K562 (cell line): ENCODE measurements at regions not wholly inside any gene's neighbourhood (a gene's known extent, or its start where the extent isn't known, plus 50 kb on each side); places are given as distances from the start of the nearest gene placed in this dataset.

Experiments
- ATAC-seq: fragments of 200-7000 bp; cut with Tn5 transposase; 3 replicates; pipeline ENCODE4 v1.9.1; 2020; ENCODE audit warnings: moderate library complexity
- BruUV-seq: library from RNA; stranded (reverse); fragments of 400-500 nt; replicated peaks from 2 replicates; lab custom pipeline; 2021; lab: Mats Ljungman, UMichigan
- CTCF ChIA-PET: fragments of 300-600 bp; formaldehyde crosslinking; extraction: SDS; loops from one replicate; lab custom pipeline; 2021; ENCODE audit warnings: low intra/inter-chr PET ratio; lab: Yijun Ruan, JAX
- POLR2A ChIA-PET: fragments of 300-600, 350-650 bp; sonication (Branson Sonifier 250); formaldehyde crosslinking; extraction: SDS; loops from one replicate; lab custom pipeline; 2021; ENCODE audit warnings: antibody characterized with exemption, inconsistent platforms; lab: Yijun Ruan, JAX
- DNase-seq, 4 experiments: peaks; one replicate each; pipeline versions ENCODE4 v3.0.0 to v3.0.0-alpha.2; 2011 to 2018; ENCODE audit warnings: low spot score in 3 of 4, mixed read lengths in 3 of 4; ENCODE audit errors: extremely low read depth in 1 of 4
- FAIRE-seq: peaks from 2 replicates; lab custom pipeline; 2011; peaks lifted over from hg19 to GRCh38; lab: Jason Lieb, UNC
- H2AFZ ChIP-seq: 2 replicates; pipeline ENCODE4 v1.6.0; 2011; ENCODE audit warnings: low read depth, low read length, control low read depth, inconsistent platforms
- H3K27ac ChIP-seq: fragments of 200-600 bp; 3 replicates; pipeline ENCODE4 v1.8.0; 2011; ENCODE audit warnings: low read depth, mild to moderate bottlenecking, control low read depth, inconsistent platforms, low read length, moderate library complexity, mixed read lengths; ENCODE audit errors: extremely low read depth
- H3K27me3 ChIP-seq, 2 experiments: fragments of 300-600 bp in 1 of 2; 2 replicates in 1 of 2; 3 replicates in 1 of 2; pipeline versions ENCODE4 v1.6.0 to v1.8.0; 2011; ENCODE audit warnings: inconsistent platforms in 2 of 2, low read length in 2 of 2, mild to moderate bottlenecking in 1 of 2, mixed read lengths in 1 of 2, moderate library complexity in 1 of 2; ENCODE audit not compliant: control insufficient read depth in 2 of 2, insufficient read depth in 2 of 2
- H3K36me3 ChIP-seq: fragments of 300-600 bp; 3 replicates; pipeline ENCODE4 v1.8.0; 2011; ENCODE audit warnings: mild to moderate bottlenecking, low read length, inconsistent platforms; ENCODE audit not compliant: control insufficient read depth, insufficient read depth
- H3K4me1 ChIP-seq, 2 experiments: fragments of 200-600 bp in 1 of 2; replicated peaks in 1 of 2; 2 replicates in 1 of 2; 3 replicates in 1 of 2; pipeline versions ENCODE4 v1.5.1 to v1.8.0; 2011; ENCODE audit warnings: inconsistent platforms in 2 of 2, low read length in 2 of 2, mild to moderate bottlenecking in 1 of 2, mixed read lengths in 1 of 2, moderate library complexity in 1 of 2; ENCODE audit not compliant: control insufficient read depth in 2 of 2, insufficient read depth in 2 of 2
- H3K4me2 ChIP-seq: 2 replicates; pipeline ENCODE4 v1.6.1; 2011; ENCODE audit warnings: low read length, control low read depth, inconsistent platforms, mixed read lengths; ENCODE audit not compliant: insufficient read depth
- H3K4me3 ChIP-seq: fragments of 200-600 bp; sonication (generic), shearing (Covaris generic); 2 replicates; pipeline ENCODE4 v1.5.1; 2016; ENCODE audit warnings: control low read depth, inconsistent platforms
- H3K79me2 ChIP-seq: fragments of 200-600 bp; 3 replicates; pipeline ENCODE4 v1.8.0; 2011; ENCODE audit warnings: low read length, inconsistent platforms; ENCODE audit not compliant: control insufficient read depth, insufficient read depth
- H3K9ac ChIP-seq, 2 experiments: 2 replicates each; pipeline versions ENCODE4 v1.6.0 to v1.6.1; 2011; ENCODE audit warnings: low read depth in 2 of 2, low read length in 2 of 2, control low read depth in 1 of 2, inconsistent platforms in 1 of 2, mild to moderate bottlenecking in 1 of 2, mixed read lengths in 1 of 2; ENCODE audit not compliant: insufficient read depth in 1 of 2
- H3K9me1 ChIP-seq: one replicate; pipeline ENCODE4 v1.6.0; 2011; ENCODE audit warnings: inconsistent platforms, mild to moderate bottlenecking, low read length, moderate library complexity; ENCODE audit not compliant: control insufficient read depth, insufficient read depth
- H3K9me3 ChIP-seq: replicated peaks from 2 replicates; pipeline ENCODE4 v1.5.1; 2011; ENCODE audit warnings: low read depth, low read length, inconsistent platforms; ENCODE audit not compliant: control insufficient read depth, insufficient read depth
- H4K20me1 ChIP-seq: replicated peaks from 2 replicates; pipeline ENCODE4 v1.6.1; 2011; ENCODE audit warnings: low read length, inconsistent platforms, mixed read lengths; ENCODE audit not compliant: control insufficient read depth, insufficient read depth
- DMBX1 ChIP-seq: fragments of 250-450 bp; sonication (Bioruptor Pico); IDR thresholded peaks from 2 replicates; pipeline ENCODE4 v1.8.0; 2022; ENCODE audit warnings: inconsistent platforms, mild to moderate bottlenecking, moderate library complexity, borderline replicate concordance
- HMGN3 ChIP-seq: IDR thresholded peaks from 2 replicates; pipeline ENCODE4 v1.6.1; 2011; ENCODE audit warnings: borderline replicate concordance, low read depth, mild to moderate bottlenecking, mixed read lengths, low read length; ENCODE audit not compliant: insufficient read length; ENCODE audit errors: extremely low read depth
- MCM5 ChIP-seq: fragments of 450-650 bp; IDR thresholded peaks from 2 replicates; pipeline ENCODE4 v1.6.1; 2016; ENCODE audit warnings: low read depth
- TEAD1 ChIP-seq, 2 experiments: fragments of 450-650 bp in 1 of 2; sonication (generic) in 1 of 2; formaldehyde crosslinking; IDR thresholded peaks; 2 replicates each; pipeline versions ENCODE4 v1.4.0 to v1.8.0; 2020 to 2022; ENCODE audit warnings: mild to moderate bottlenecking in 2 of 2, missing genetic modification reagents in 1 of 2
- ZNF24 ChIP-seq: fragments of 450-650 bp; IDR thresholded peaks from 2 replicates; pipeline ENCODE4 v1.6.1; 2016
- ZNF707 ChIP-seq: fragments of 250-450 bp; sonication (Bioruptor Pico); conservative IDR thresholded peaks from 2 replicates; pipeline ENCODE4 v1.8.0; 2022; ENCODE audit warnings: inconsistent platforms, mild to moderate bottlenecking, moderate library complexity
- WGBS: fragments of 100-300 bp; shearing (Covaris generic); methylation state at CpG from one replicate; pipeline ENCODE4 v1.1.6; 2016; ENCODE audit warnings: low coverage, mixed read lengths; ENCODE audit not compliant: insufficient coverage; ENCODE audit errors: missing lambda C conversion rate; 5-methylcytosine and 5-hydroxymethylcytosine counted together
- in situ Hi-C: fragments of 300-500 bp; cut with MboI; formaldehyde crosslinking; loops from 4 replicates; pipeline ENCODE4 v1.15.0; 2018; ENCODE audit warnings: inconsistent platforms, mixed read lengths
- intact Hi-C: fragments of 100-400 bp; cut with micrococcal nuclease; formaldehyde crosslinking; loops from 2 replicates; pipeline ENCODE4 v1.14.2; 2022
- TF ChIP-seq, protein P1 (sequence below): fragments of 450-650 bp; formaldehyde crosslinking; IDR thresholded peaks from 2 replicates; pipeline ENCODE4 v1.4.0; 2022; ENCODE audit warnings: mild to moderate bottlenecking, moderate library complexity
- TF ChIP-seq, protein P2 (sequence below): fragments of 450-650 bp; IDR thresholded peaks from 2 replicates; pipeline ENCODE4 v1.6.1; 2016; ENCODE audit warnings: mild to moderate bottlenecking, moderate library complexity

DNA sequence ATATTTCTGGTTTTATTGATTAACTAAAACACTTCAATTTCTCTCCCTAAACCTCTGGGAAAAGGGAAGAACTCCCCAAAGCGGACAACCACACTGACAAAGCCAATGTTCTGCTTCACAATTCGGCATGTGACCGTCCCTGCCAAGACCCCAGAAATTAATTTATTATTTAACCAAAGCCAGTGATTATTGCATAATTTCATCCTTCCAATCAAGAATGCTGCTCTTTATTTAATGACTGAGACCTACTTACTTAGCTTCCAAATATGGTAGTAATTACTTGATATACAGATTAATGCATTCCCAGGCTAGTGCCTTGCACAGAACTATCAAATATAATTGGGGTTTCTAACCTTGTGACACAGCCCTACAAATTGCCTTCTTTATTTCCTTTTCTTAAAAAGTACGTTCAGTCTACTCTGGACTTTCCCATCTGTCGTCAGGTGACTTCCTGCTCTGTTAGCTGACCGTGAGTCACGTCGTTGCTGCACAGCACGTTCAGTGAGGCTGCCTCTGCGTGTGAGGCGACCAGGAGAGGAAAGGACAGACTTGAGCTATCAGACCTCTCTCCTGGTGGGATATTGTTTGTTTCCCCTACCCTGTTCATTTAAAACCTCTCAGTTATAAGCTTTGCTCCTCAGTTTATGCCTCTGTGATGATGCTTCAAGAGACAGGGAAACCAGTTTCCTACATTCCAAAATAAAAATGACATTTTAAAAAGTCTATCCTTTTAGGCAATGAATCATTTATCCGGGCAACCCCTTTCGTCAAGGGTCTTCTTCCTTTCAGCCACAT, 55.7 kb upstream of the TNFAIP3 start:
- Histone ChIP-seq H3K4me3 (no peak overlapping the region), H3K27ac (peak overlapping the region; percentile 74), H3K79me2 (no peaks in the 10 kb centered on the region), H3K4me2 (peak overlapping the region; percentile 76), H3K9me1 (no peaks in the 10 kb centered on the region), H2AFZ (peak overlapping the region; percentile 98), H3K4me1 (peaks cover 23 to 33% of the 10 kb centered on the region in 2 experiments), H3K27me3 (no peaks in the 10 kb centered on the region), H3K36me3 (no peaks in the 10 kb centered on the region), H4K20me1 (no peaks in the 10 kb centered on the region), H3K9ac (peak overlapping the region; percentile 40 to 66; a peak in 3 of 4 replicates), H3K9me3 (no peaks in the 10 kb centered on the region)
- POLR2A ChIA-PET, result interaction anchor here (0.7 to 1.6 kb wide), 10 partner anchors 9 to 1164 kb away, joined by 3 to 8 read pairs (median 4); partner anchors contain the start of gene TNFAIP3
- FAIRE-seq, result peak; percentile 94
- 16% methylated on average over 13 of the region's 13 CpGs for WGBS
- intact Hi-C loops (loop anchor here (2.0 kb wide), 1 partner anchor 49 kb away; no protein-coding TSS in a partner anchor), in situ Hi-C loops (no loop called here)
- peak; percentile 57 to 92 (median 72) for DNase-seq
- CTCF ChIA-PET, result no interaction called here
- peak; percentile 92 for ATAC-seq
- TSS peak; percentile 48 for BruUV-seq
- no peak for TF ChIP-seq ZNF707
- no peak for TF ChIP-seq MCM5
- TF ChIP-seq HMGN3, result no peak
- 0 out of 4 replicates have a peak, but pooled peaks of 1 of the 2 experiments have one; percentile 13 for TF ChIP-seq TEAD1 (CRISPR knock-in tag; IDR thresholded peaks at IDR 0.05)
- TF ChIP-seq ZNF24, result 0 out of 2 replicates have a peak, but pooled peaks have one; percentile 4
- TF ChIP-seq, protein P1, sequence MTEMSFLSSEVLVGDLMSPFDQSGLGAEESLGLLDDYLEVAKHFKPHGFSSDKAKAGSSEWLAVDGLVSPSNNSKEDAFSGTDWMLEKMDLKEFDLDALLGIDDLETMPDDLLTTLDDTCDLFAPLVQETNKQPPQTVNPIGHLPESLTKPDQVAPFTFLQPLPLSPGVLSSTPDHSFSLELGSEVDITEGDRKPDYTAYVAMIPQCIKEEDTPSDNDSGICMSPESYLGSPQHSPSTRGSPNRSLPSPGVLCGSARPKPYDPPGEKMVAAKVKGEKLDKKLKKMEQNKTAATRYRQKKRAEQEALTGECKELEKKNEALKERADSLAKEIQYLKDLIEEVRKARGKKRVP (CRISPR knock-in tag), result peak; percentile 32; the same call in 1 of the 2 replicates
- peak; percentile 75; the same call in 1 of the 2 replicates for TF ChIP-seq DMBX1 (CRISPR knock-in tag)
- TF ChIP-seq, protein P2, sequence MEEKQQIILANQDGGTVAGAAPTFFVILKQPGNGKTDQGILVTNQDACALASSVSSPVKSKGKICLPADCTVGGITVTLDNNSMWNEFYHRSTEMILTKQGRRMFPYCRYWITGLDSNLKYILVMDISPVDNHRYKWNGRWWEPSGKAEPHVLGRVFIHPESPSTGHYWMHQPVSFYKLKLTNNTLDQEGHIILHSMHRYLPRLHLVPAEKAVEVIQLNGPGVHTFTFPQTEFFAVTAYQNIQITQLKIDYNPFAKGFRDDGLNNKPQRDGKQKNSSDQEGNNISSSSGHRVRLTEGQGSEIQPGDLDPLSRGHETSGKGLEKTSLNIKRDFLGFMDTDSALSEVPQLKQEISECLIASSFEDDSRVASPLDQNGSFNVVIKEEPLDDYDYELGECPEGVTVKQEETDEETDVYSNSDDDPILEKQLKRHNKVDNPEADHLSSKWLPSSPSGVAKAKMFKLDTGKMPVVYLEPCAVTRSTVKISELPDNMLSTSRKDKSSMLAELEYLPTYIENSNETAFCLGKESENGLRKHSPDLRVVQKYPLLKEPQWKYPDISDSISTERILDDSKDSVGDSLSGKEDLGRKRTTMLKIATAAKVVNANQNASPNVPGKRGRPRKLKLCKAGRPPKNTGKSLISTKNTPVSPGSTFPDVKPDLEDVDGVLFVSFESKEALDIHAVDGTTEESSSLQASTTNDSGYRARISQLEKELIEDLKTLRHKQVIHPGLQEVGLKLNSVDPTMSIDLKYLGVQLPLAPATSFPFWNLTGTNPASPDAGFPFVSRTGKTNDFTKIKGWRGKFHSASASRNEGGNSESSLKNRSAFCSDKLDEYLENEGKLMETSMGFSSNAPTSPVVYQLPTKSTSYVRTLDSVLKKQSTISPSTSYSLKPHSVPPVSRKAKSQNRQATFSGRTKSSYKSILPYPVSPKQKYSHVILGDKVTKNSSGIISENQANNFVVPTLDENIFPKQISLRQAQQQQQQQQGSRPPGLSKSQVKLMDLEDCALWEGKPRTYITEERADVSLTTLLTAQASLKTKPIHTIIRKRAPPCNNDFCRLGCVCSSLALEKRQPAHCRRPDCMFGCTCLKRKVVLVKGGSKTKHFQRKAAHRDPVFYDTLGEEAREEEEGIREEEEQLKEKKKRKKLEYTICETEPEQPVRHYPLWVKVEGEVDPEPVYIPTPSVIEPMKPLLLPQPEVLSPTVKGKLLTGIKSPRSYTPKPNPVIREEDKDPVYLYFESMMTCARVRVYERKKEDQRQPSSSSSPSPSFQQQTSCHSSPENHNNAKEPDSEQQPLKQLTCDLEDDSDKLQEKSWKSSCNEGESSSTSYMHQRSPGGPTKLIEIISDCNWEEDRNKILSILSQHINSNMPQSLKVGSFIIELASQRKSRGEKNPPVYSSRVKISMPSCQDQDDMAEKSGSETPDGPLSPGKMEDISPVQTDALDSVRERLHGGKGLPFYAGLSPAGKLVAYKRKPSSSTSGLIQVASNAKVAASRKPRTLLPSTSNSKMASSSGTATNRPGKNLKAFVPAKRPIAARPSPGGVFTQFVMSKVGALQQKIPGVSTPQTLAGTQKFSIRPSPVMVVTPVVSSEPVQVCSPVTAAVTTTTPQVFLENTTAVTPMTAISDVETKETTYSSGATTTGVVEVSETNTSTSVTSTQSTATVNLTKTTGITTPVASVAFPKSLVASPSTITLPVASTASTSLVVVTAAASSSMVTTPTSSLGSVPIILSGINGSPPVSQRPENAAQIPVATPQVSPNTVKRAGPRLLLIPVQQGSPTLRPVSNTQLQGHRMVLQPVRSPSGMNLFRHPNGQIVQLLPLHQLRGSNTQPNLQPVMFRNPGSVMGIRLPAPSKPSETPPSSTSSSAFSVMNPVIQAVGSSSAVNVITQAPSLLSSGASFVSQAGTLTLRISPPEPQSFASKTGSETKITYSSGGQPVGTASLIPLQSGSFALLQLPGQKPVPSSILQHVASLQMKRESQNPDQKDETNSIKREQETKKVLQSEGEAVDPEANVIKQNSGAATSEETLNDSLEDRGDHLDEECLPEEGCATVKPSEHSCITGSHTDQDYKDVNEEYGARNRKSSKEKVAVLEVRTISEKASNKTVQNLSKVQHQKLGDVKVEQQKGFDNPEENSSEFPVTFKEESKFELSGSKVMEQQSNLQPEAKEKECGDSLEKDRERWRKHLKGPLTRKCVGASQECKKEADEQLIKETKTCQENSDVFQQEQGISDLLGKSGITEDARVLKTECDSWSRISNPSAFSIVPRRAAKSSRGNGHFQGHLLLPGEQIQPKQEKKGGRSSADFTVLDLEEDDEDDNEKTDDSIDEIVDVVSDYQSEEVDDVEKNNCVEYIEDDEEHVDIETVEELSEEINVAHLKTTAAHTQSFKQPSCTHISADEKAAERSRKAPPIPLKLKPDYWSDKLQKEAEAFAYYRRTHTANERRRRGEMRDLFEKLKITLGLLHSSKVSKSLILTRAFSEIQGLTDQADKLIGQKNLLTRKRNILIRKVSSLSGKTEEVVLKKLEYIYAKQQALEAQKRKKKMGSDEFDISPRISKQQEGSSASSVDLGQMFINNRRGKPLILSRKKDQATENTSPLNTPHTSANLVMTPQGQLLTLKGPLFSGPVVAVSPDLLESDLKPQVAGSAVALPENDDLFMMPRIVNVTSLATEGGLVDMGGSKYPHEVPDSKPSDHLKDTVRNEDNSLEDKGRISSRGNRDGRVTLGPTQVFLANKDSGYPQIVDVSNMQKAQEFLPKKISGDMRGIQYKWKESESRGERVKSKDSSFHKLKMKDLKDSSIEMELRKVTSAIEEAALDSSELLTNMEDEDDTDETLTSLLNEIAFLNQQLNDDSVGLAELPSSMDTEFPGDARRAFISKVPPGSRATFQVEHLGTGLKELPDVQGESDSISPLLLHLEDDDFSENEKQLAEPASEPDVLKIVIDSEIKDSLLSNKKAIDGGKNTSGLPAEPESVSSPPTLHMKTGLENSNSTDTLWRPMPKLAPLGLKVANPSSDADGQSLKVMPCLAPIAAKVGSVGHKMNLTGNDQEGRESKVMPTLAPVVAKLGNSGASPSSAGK, result peak; percentile 92
